GM23338 (cell line): ENCODE measurements at regions not wholly inside any gene's neighbourhood (a gene's known extent, or its start where the extent isn't known, plus 50 kb on each side); places are given as distances from the start of the nearest gene placed in this dataset.

Experiments used
- EZH2 ChIP-seq: fragments of 200-600 bp; sonication (generic); IDR thresholded peaks from one replicate; pipeline ENCODE4 v1.8.0; 2017; ENCODE audit warnings: antibody characterized with exemption, mild to moderate bottlenecking, low read depth; ENCODE audit not compliant: unreplicated experiment
- EZH2phosphoT487 ChIP-seq: fragments of 200-600 bp; sonication (generic); IDR thresholded peaks from one replicate; pipeline ENCODE4 v1.8.1; 2018; ENCODE audit warnings: antibody characterized with exemption; ENCODE audit not compliant: unreplicated experiment
- NANOG ChIP-seq: IDR thresholded peaks from 2 replicates; pipeline ENCODE4 v1.6.1; 2016; ENCODE audit warnings: antibody characterized with exemption, borderline replicate concordance
- POLR2AphosphoS5 ChIP-seq: IDR thresholded peaks from 2 replicates; pipeline ENCODE4 v1.6.1; 2016; ENCODE audit warnings: antibody characterized with exemption, low read depth
- REST ChIP-seq: IDR thresholded peaks from one replicate; pipeline ENCODE4 v1.6.1; 2018; ENCODE audit warnings: antibody characterized with exemption; ENCODE audit not compliant: unreplicated experiment
- STAT1 ChIP-seq: IDR thresholded peaks from one replicate; pipeline ENCODE4 v1.6.1; 2016; ENCODE audit warnings: antibody characterized with exemption; ENCODE audit not compliant: unreplicated experiment
- ZNF331 ChIP-seq: fragments of 250-450 bp; sonication (Bioruptor Pico); IDR thresholded peaks from 2 replicates; pipeline ENCODE4 v1.5.0; 2020; ENCODE audit warnings: low read depth, mild to moderate bottlenecking, moderate library complexity
- ZNF462 ChIP-seq: fragments of 250-450 bp; sonication (Bioruptor Pico); IDR thresholded peaks from 2 replicates; pipeline ENCODE4 v1.5.0; 2020; ENCODE audit warnings: mild to moderate bottlenecking, moderate library complexity

GRCh38 chr2:237227592-237228280 lies 142.0 kb downstream of the COPS8 start (continued):
- no peak for TF ChIP-seq REST
- no peak for TF ChIP-seq ZNF462
- no peak for TF ChIP-seq STAT1
- TF ChIP-seq POLR2AphosphoS5 = no peak
- TF ChIP-seq EZH2phosphoT487 = no peak
- no peak for TF ChIP-seq EZH2
- TF ChIP-seq ZNF331 (CRISPR knock-in tag) = no peak
- TF ChIP-seq NANOG = no peak
